Immature natural killer cell (primary cell): ENCODE measurements at regions not wholly inside any gene's neighbourhood (a gene's known extent, or its start where the extent isn't known, plus 50 kb on each side); places are given as distances from the start of the nearest gene placed in this dataset.
"Not testable (repeated sequence)": the region's sequence is repeated elsewhere in the genome, so short reads cannot be mapped to it uniquely, and the experiment has no call there.

Source experiments
- DNase-seq, 3 donors: peaks; one replicate each; pipeline ENCODE4 v3.0.0; 2022; ENCODE audit warnings: mixed read lengths in 1 of 3
- H3K27ac Mint-ChIP-seq, 6 donors: one replicate each; pipeline ENCODE4 v1.8.0; 2020; ENCODE audit warnings: mixed read lengths in 6 of 6, mild to moderate bottlenecking in 5 of 6, inconsistent platforms in 4 of 6, moderate library complexity in 3 of 6
- H3K27me3 Mint-ChIP-seq, 3 donors: one replicate each; pipeline ENCODE4 v1.8.0; 2020 to 2021; ENCODE audit warnings: low read depth in 3 of 3, mild to moderate bottlenecking in 3 of 3, mixed read lengths in 3 of 3, moderate library complexity in 3 of 3, inconsistent platforms in 1 of 3
- H3K36me3 Mint-ChIP-seq, 3 donors: one replicate each; pipeline ENCODE4 v1.8.0; 2020; ENCODE audit warnings: mixed read lengths in 3 of 3, inconsistent platforms in 2 of 3, mild to moderate bottlenecking in 2 of 3
- H3K4me1 Mint-ChIP-seq, 2 donors: one replicate each; pipeline ENCODE4 v1.8.0; 2020; ENCODE audit warnings: inconsistent platforms in 2 of 2, mild to moderate bottlenecking in 2 of 2, mixed read lengths in 2 of 2, moderate library complexity in 1 of 2
- H3K4me3 Mint-ChIP-seq, 5 donors: one replicate each; pipeline ENCODE4 v1.8.0; 2020; ENCODE audit warnings: mild to moderate bottlenecking in 5 of 5, mixed read lengths in 5 of 5, inconsistent platforms in 3 of 5, moderate library complexity in 3 of 5
- H3K9me3 Mint-ChIP-seq, 6 donors: one replicate each; pipeline ENCODE4 v1.8.0; 2020; ENCODE audit warnings: mild to moderate bottlenecking in 6 of 6, mixed read lengths in 6 of 6, inconsistent platforms in 4 of 6, moderate library complexity in 3 of 6

DNA sequence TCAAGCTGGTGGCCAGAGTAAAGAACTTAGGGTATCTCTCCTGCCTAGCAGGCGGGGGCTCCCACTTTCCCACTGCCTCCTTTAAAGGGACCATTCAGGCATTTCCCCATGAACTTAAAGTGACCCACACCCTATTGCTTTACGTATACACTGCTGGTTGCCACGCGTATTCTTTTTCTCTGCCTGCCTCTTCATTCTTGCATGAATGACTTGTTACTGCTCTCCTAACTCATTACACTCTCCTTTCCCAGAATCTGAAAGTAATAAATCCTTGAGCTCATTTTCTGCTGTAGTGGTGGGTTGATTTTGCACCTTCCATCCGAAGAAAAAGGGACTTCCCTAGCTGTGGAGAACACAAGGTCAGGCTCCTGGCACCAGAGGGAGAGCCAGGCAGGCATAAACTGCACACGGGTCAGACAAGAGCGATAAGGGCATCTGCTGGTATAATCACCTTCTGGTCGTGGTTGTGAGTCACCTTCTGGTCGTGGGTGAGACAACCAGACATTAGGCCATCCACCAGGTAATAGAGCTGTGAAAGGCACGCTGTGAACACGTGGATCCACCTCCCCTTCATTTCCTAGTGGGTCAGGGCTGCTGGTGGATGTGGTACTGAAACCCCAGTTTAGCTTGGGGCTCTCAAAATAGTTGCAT is 950.3 kb downstream of the SOCS6 start:
- H3K27me3 Mint-ChIP-seq, result peaks cover 0 to 2% (median 2%) of the 10 kb centered on the region in 3 donors
- no peaks in the 10 kb centered on the region for H3K36me3 Mint-ChIP-seq
- H3K27ac Mint-ChIP-seq, result no peak overlapping the region
- H3K4me1 Mint-ChIP-seq, result no peaks in the 10 kb centered on the region
- peaks cover 0 to 24% (median 3%) of the 10 kb centered on the region in 6 donors for H3K9me3 Mint-ChIP-seq
- no peak for DNase-seq
- H3K4me3 Mint-ChIP-seq, result no peak overlapping the region

DNA sequence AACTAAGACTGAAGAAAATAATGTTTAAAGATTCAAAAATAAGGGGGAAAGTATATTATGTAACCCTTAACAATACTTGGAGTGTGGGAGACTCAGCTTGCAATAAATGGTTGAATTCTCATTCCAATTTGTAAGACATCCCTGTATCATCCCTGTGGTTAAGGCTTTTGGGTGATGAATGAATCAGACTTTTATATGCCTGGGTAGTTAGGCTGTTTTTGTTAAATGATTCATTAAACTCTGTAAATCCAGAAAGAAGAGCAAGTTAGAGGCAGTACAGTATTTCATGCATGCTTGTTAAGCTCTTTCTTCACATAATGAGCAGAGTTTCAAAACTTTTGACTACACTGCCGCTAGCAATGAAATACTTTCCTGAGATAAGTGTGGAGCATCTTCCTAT is 948.8 kb downstream of the SOCS6 start:
- H3K27ac Mint-ChIP-seq, result no peak overlapping the region
- peaks cover 0 to 24% (median 2%) of the 10 kb centered on the region in 6 donors for H3K9me3 Mint-ChIP-seq
- DNase-seq, result no peak
- H3K27me3 Mint-ChIP-seq, result peaks cover 0 to 2% (median 2%) of the 10 kb centered on the region in 3 donors
- H3K4me1 Mint-ChIP-seq, result no peaks in the 10 kb centered on the region
- no peak overlapping the region for H3K4me3 Mint-ChIP-seq
- no peaks in the 10 kb centered on the region for H3K36me3 Mint-ChIP-seq

DNA sequence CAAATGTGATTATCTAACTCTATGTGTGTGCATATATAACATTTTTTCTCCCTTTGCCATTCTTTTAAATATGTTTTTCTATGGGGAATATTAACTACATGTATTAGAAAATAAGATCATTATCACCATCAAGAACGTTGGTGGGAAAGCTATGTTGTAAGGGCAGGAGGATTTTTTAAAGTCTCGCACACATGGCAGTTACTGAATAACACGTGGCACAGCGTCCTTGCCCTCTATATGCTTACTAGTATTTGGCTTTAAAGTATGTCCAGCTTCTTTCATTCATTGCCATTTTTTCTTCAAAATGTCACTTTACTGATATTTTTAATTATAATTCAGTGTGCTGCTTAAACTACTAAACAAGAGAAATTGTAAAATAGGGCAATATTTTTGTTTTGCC is 944.3 kb downstream of the SOCS6 start:
- H3K36me3 Mint-ChIP-seq, result no peaks in the 10 kb centered on the region
- no peak for DNase-seq
- H3K4me3 Mint-ChIP-seq, result no peak overlapping the region
- peaks cover 0 to 2% (median 2%) of the 10 kb centered on the region in 3 donors for H3K27me3 Mint-ChIP-seq
- no peak overlapping the region for H3K27ac Mint-ChIP-seq
- no peaks in the 10 kb centered on the region for H3K4me1 Mint-ChIP-seq
- H3K9me3 Mint-ChIP-seq, result peaks cover 0 to 11% (median 3%) of the 10 kb centered on the region in 6 donors

DNA sequence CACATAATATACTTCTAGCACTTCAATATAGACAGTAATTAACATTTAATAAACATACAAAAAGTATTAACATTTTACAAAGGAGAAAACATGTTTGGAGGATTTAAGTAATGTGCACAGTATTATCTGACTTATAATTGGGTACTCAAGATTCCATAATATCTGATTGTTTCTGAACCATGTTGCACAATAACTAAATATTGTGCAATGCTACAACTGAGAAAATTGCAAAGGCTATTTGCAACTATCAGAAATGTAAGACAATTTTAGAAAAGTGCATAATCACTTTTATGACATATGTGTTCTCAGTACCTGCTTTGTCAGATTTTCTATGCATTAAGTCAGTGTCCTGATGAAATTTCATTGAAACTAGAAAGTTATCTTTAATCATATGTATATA is 934.6 kb downstream of the SOCS6 start:
- H3K4me1 Mint-ChIP-seq, result no peaks in the 10 kb centered on the region
- H3K36me3 Mint-ChIP-seq, result no peaks in the 10 kb centered on the region
- no peaks in the 10 kb centered on the region for H3K27me3 Mint-ChIP-seq
- H3K9me3 Mint-ChIP-seq, result peaks cover 2 to 31% (median 17%) of the 10 kb centered on the region in 6 donors
- H3K27ac Mint-ChIP-seq, result no peak overlapping the region
- no peak for DNase-seq
- no peak overlapping the region for H3K4me3 Mint-ChIP-seq

DNA sequence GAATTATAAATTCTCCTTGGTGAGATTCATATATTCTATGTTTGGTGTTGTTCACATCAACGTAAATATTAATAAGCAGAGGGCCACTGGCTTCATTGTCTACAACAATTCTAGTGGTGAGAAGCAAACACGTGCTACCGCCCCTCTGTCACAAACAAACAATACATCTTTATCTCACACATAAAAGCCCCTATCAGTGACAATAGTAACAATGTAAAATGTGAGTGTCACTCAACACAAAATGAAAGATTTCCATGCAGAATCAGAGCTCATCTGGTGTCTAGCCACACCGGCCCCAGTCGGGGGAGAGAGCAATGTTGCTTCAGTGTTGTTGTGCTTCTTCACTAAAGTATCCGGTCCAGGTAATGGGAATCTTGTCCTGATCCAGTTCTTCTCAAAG is 932.6 kb downstream of the SOCS6 start:
- Mint-ChIP-seq H3K9me3 (peaks cover 4 to 26% (median 12%) of the 10 kb centered on the region in 6 donors), H3K36me3 (no peaks in the 10 kb centered on the region), H3K4me3 (no peak overlapping the region), H3K27me3 (no peaks in the 10 kb centered on the region), H3K27ac (no peak overlapping the region), H3K4me1 (no peaks in the 10 kb centered on the region)
- no peak for DNase-seq

DNA sequence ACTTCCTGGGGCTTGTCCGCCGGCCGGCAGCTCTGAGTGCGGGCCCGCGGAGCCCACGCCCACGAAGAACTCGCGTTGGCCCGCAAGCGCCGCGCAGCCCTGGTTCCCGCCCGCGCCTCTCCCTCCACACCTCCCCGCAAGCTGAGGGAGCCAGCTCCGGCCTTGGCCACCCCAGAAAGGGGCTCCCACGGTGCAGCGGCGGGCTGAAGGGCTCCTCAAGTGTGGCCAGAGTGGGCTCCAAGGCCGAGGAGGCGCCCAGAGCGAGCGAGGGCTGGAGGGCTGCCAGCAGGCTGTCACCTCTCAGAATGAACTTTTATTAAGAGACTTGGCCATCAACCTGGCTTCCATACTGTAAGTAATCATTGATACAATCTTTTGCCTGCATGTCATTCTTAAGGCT is 923.9 kb downstream of the SOCS6 start:
- not testable (repeated sequence) for H3K27ac Mint-ChIP-seq, H3K27me3 Mint-ChIP-seq, H3K36me3 Mint-ChIP-seq, DNase-seq, H3K4me1 Mint-ChIP-seq, H3K4me3 Mint-ChIP-seq
- H3K9me3 Mint-ChIP-seq, result peaks cover 6 to 42% (median 15%) of the 10 kb centered on the region in 6 donors

DNA sequence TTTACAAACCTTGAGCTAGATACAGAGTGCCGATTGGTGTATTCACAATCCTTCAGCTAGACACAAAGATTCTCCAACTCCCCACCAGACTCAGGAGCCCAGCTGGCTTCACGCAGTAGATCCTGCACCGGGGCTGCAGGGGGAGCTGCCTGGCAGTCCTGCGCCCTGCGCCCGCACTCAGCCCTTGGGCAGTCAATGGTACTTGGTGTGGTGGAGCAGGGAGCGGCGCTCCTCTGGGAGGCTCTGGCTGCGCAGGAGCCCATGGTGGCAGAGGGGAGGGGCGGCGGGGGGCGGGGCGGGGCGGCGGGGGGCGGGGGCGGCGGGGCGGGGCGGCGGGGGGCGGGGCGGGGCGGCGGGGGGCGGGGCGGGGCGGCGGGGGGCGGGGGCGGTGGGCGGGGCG is 923.4 kb downstream of the SOCS6 start:
- H3K9me3 Mint-ChIP-seq, result peaks cover 6 to 45% (median 15%) of the 10 kb centered on the region in 6 donors
- H3K36me3 Mint-ChIP-seq, result no peaks in the 10 kb centered on the region
- H3K4me1 Mint-ChIP-seq, result no peaks in the 10 kb centered on the region
- no peak for DNase-seq
- H3K4me3 Mint-ChIP-seq, result no peak overlapping the region
- H3K27ac Mint-ChIP-seq, result no peak overlapping the region
- H3K27me3 Mint-ChIP-seq, result peaks cover 0 to 2% (median 0%) of the 10 kb centered on the region in 3 donors

DNA sequence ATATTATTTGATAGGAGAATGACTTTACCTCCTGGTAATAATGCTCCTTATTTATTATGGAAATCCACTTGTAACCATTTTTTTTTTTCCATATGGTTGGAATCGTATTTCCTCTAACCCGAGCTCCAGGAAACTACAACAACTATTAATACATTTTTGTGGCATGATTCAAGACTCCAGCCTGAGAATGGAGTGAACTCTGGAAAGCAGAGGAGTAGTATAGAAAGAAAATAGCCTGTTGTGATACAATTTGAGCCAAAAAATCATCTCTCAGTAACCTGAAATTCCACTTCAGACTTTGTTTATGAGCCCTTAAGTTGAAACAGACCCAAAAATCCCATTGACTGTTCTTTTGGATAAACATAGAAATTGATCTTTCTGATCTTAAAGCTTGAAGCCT is 921.1 kb downstream of the SOCS6 start:
- H3K36me3 Mint-ChIP-seq, result no peaks in the 10 kb centered on the region
- H3K4me3 Mint-ChIP-seq, result no peak overlapping the region

DNA sequence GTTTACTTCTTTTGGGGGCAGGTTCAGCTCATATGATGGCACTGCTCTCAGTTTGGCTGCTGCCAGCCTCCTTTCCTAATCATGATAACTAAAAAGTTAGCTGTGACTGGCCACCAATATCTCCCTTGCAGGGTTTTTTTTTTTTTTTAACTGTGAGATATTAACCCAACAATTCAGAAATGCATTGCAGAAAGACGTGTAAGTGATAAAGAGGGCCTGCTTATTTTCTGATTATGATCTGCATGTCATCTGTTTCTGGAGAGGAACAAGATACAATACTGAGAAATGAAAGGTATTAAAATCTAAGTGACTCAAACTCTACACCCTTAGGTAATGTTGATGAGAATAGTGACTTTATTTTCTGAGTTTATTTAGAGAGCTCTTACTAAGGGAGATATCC is 905.6 kb downstream of the SOCS6 start:
- peaks cover 7 to 37% (median 10%) of the 10 kb centered on the region in 6 donors for H3K9me3 Mint-ChIP-seq

More for the DNA sequence above, 921.1 kb downstream of the SOCS6 start:
- DNase-seq, result no peak
- peaks cover 5 to 49% (median 15%) of the 10 kb centered on the region in 6 donors for H3K9me3 Mint-ChIP-seq
- H3K27ac Mint-ChIP-seq, result no peak overlapping the region
- H3K4me1 Mint-ChIP-seq, result no peaks in the 10 kb centered on the region
- no peaks in the 10 kb centered on the region for H3K27me3 Mint-ChIP-seq

DNA sequence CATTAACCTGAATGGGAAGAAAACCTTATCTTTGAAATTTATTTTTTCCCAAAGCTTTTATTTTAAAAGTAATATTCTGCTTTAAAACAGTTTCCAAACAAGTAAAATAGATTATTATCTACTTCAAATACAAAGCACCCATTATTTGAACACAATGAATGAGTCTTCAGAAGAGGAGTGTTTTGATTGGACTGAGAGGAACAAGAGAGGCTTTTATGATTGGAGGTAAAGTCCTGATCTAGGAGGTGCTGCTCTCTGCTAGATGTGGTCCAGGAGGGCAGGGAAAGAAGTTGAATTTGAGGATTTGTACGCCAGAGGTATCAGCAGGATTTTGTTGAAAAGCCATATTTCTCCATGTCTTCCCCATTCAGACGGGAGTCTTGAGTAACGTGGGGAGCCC is 900.7 kb downstream of the SOCS6 start:
- peaks cover 1 to 44% (median 4%) of the 10 kb centered on the region in 6 donors for H3K9me3 Mint-ChIP-seq
- H3K27me3 Mint-ChIP-seq, result peaks cover 0 to 2% (median 1%) of the 10 kb centered on the region in 3 donors
- H3K4me1 Mint-ChIP-seq, result no peaks in the 10 kb centered on the region
- H3K4me3 Mint-ChIP-seq, result no peak overlapping the region
- H3K27ac Mint-ChIP-seq, result no peak overlapping the region
- no peak for DNase-seq
- no peaks in the 10 kb centered on the region for H3K36me3 Mint-ChIP-seq

More for the DNA sequence above, 905.6 kb downstream of the SOCS6 start:
- H3K27ac Mint-ChIP-seq, result no peak overlapping the region
- H3K4me1 Mint-ChIP-seq, result no peaks in the 10 kb centered on the region
- peaks cover 0 to 3% (median 0%) of the 10 kb centered on the region in 3 donors for H3K27me3 Mint-ChIP-seq
- no peak overlapping the region for H3K4me3 Mint-ChIP-seq
- H3K36me3 Mint-ChIP-seq, result no peaks in the 10 kb centered on the region
- no peak for DNase-seq

DNA sequence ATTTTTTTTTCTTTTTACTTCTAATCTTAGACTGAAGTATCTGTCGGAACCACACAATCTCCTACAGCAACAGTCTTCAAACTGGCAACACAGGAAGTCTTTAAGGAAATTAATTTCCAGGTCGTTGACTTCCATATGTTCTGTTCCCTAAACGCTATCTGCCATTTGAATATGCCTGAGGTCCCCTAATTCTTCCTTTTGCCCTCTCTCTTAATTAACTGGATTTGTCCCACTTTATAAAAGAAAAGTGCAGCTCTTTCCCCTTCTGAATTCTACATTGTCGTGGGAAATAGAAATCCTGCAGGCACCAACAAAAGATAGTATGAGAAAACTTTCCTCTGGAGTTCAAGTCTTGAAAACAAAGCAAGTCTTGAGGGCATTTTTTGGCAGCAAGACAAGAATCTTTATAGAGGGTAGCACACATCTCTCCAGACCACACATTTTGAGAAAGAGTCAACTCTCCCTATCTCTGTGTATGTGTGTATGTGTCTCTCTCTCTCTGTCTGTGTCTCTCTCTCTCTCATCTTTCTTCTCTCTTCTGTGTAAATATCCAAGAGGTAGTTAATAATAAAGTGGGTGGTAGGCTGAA is 879.8 kb downstream of the SOCS6 start:
- Mint-ChIP-seq H3K4me1 (no peaks in the 10 kb centered on the region), H3K9me3 (peaks cover 2 to 23% (median 4%) of the 10 kb centered on the region in 6 donors), H3K27ac (no peak overlapping the region), H3K4me3 (no peak overlapping the region), H3K27me3 (no peaks in the 10 kb centered on the region), H3K36me3 (no peaks in the 10 kb centered on the region)
- DNase-seq, result no peak

DNA sequence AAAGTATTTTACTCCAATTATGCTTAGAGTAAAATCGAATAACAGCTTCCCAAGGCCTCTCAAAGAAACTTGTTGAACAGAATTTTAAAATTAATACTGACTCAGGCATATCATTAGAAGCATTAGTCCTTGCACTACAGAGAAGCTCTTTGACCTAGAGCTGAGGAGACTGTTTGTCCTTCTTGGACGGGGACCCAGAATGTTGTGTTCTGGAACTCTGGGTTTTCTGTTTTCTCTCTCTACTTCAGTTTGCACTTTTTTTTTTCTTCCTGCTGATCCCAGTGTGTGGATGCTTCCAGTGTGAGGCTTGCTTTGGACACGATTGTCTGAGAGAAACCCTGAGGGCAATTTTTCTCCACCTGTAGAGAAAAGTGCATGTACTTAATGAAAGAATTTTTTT is 847.6 kb downstream of the SOCS6 start:
- Mint-ChIP-seq H3K27ac (no peak overlapping the region), H3K9me3 (peaks cover 6 to 42% (median 16%) of the 10 kb centered on the region in 6 donors), H3K27me3 (peaks cover 0 to 2% (median 1%) of the 10 kb centered on the region in 3 donors), H3K4me1 (no peaks in the 10 kb centered on the region), H3K4me3 (no peak overlapping the region), H3K36me3 (no peaks in the 10 kb centered on the region)
- no peak for DNase-seq

DNA sequence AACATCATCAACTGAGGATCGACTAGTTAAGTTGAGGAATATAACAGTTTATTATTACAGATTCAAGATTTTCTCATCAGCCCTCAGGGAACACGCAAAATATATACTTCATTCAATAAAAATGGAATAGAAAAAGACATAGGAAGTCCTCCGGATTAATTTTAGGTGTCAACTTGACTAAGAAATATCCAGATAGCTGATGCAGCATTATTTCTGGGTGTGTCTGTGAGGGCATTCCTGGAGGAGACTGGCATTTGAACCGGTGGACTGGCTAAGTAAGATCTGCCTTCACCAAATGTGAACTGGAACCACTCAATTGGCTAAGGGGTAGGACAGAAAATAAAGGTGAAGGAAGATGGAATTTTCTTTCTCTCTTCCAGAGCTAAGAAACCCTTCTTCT is 845.3 kb downstream of the SOCS6 start:
- no peak overlapping the region for H3K27ac Mint-ChIP-seq
- H3K4me1 Mint-ChIP-seq, result no peaks in the 10 kb centered on the region
- H3K9me3 Mint-ChIP-seq, result peaks cover 11 to 36% (median 18%) of the 10 kb centered on the region in 6 donors
- H3K36me3 Mint-ChIP-seq, result no peaks in the 10 kb centered on the region
- no peak overlapping the region for H3K4me3 Mint-ChIP-seq
- H3K27me3 Mint-ChIP-seq, result peaks cover 0 to 3% (median 0%) of the 10 kb centered on the region in 3 donors
- DNase-seq, result no peak

DNA sequence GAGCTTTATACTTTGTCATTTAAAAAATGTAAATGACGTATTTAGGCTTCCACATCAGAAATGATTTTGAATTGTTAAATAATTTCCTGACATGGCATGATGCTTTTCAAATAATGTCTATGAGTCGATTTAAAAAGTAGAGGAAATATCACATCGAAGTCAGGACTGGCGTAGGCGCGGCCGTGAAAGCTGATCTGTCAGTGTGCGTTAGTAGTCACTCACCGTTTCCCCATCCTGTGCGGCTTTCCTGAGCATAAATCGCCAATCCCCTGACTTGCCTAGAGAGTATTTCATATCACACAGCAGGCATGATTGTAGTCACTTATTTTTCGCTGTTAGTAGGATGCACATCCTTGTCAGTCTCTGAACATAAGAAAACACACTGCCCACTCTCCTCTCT is 843.1 kb downstream of the SOCS6 start:
- no peak for DNase-seq
- peaks cover 0 to 3% (median 0%) of the 10 kb centered on the region in 3 donors for H3K27me3 Mint-ChIP-seq
- no peak overlapping the region for H3K27ac Mint-ChIP-seq
- no peaks in the 10 kb centered on the region for H3K4me1 Mint-ChIP-seq
- H3K36me3 Mint-ChIP-seq, result no peaks in the 10 kb centered on the region
- no peak overlapping the region for H3K4me3 Mint-ChIP-seq
- peaks cover 11 to 44% (median 20%) of the 10 kb centered on the region in 6 donors for H3K9me3 Mint-ChIP-seq

DNA sequence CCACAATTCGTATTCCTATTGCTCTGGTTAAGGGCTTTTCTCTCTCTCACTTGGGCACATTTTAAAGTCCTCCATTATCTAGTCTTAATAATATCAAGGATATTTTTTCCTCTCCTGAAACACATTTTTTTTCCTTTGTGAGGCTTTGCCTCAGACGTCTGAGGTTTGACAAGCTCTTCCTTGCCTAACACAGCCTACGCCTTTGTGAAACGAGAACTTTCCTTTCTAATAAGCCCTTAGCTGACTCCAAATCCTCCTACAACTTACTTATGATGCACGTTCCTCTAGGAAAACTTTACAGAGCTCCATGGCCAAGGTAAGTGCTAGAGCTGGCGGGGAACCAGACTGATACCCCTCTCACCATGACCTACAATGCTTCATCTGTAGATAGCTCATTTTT is 841.5 kb downstream of the SOCS6 start:
- peaks cover 0 to 3% (median 0%) of the 10 kb centered on the region in 3 donors for H3K27me3 Mint-ChIP-seq
- no peaks in the 10 kb centered on the region for H3K4me1 Mint-ChIP-seq
- no peak overlapping the region for H3K27ac Mint-ChIP-seq
- H3K36me3 Mint-ChIP-seq, result no peaks in the 10 kb centered on the region
- no peak overlapping the region for H3K4me3 Mint-ChIP-seq
- DNase-seq, result no peak
- peaks cover 11 to 49% (median 24%) of the 10 kb centered on the region in 6 donors for H3K9me3 Mint-ChIP-seq
